GM19463 (cell line): ENCODE measurements at regions not wholly inside any gene's neighbourhood (a gene's known extent, or its start where the extent isn't known, plus 50 kb on each side); places are given as distances from the start of the nearest gene placed in this dataset.
"Not testable (repeated sequence)": the region's sequence is repeated elsewhere in the genome, so short reads cannot be mapped to it uniquely, and the experiment has no call there.

Source experiments
- ATAC-seq: cut with Tn5 transposase; IDR thresholded peaks from one replicate; pipeline ENCODE4 v1.9.1; 2021; ENCODE audit warnings: mild to moderate bottlenecking, moderate library complexity; ENCODE audit not compliant: unreplicated experiment

- no peak for ATAC-seq
Observed at GRCh38 chr13:79895416-79895815, 414.5 kb downstream of the NDFIP2 start.

- not testable (repeated sequence) for ATAC-seq
Observed at GRCh38 chr13:79887278-79887677, 406.3 kb downstream of the NDFIP2 start.

- no peak for ATAC-seq
Observed at GRCh38 chr13:79886601-79887000, 405.6 kb downstream of the NDFIP2 start.

- no peak for ATAC-seq
Observed at GRCh38 chr13:79884890-79885289, 403.9 kb downstream of the NDFIP2 start.

GRCh38 chr13:79883216-79883615 is 402.3 kb downstream of the NDFIP2 start:
- ATAC-seq, result no peak

- no peak for ATAC-seq
Observed at GRCh38 chr13:79880818-79881217, 399.9 kb downstream of the NDFIP2 start.

GRCh38 chr13:79874396-79875360 is 393.7 kb downstream of the NDFIP2 start:
- ATAC-seq, result no peak

GRCh38 chr13:79871594-79871993 is 390.6 kb downstream of the NDFIP2 start:
- no peak for ATAC-seq

- ATAC-seq, result no peak
Observed at GRCh38 chr13:79870766-79871165, 389.8 kb downstream of the NDFIP2 start.

- ATAC-seq, result no peak
Observed at GRCh38 chr13:79870123-79870522, 389.2 kb downstream of the NDFIP2 start.

- no peak for ATAC-seq
Observed at GRCh38 chr13:79869326-79869725, 388.4 kb downstream of the NDFIP2 start.

GRCh38 chr13:79867254-79867653 is 386.3 kb downstream of the NDFIP2 start:
- ATAC-seq, result no peak

- ATAC-seq, result no peak
Observed at GRCh38 chr13:79866436-79866835, 385.5 kb downstream of the NDFIP2 start.

GRCh38 chr13:79862515-79862914 is 381.6 kb downstream of the NDFIP2 start:
- no peak for ATAC-seq

GRCh38 chr13:79861731-79862130 is 380.8 kb downstream of the NDFIP2 start:
- ATAC-seq, result no peak

GRCh38 chr13:79860791-79861190 is 379.8 kb downstream of the NDFIP2 start:
- ATAC-seq, result no peak

GRCh38 chr13:79859756-79860155 is 378.8 kb downstream of the NDFIP2 start:
- no peak for ATAC-seq

GRCh38 chr13:79853251-79853650 is 372.3 kb downstream of the NDFIP2 start:
- ATAC-seq, result no peak

- ATAC-seq, result no peak
Observed at GRCh38 chr13:79851318-79851717, 370.4 kb downstream of the NDFIP2 start.

- ATAC-seq, result no peak
Observed at GRCh38 chr13:79847882-79848592, 367.1 kb downstream of the NDFIP2 start.

GRCh38 chr13:79846386-79846785 is 365.4 kb downstream of the NDFIP2 start:
- no peak for ATAC-seq
